ENCODE measurements at regions not wholly inside any gene's neighbourhood (a gene's known extent, or its start where the extent isn't known, plus 50 kb on each side); places are given as distances from the start of the nearest gene placed in this dataset.

DNA sequence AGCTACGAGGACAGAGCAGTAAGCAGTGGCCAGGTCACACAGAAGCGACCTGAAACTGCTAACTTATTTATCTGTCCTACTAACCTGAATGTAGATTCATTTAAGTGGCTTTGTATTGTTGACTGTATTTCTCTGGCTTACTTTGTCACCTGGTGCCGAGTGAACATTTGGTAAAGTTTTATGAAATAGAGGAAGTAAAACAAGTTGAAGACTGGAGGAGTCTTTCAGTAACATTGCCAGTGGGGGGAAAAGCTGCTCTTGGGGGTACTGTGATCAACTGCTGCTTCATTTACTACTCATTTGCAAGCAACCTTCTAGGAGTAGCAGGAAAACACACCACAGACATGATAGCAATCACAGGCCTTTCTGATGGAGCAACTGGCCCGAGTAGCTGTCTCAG lies 615.0 kb downstream of the FGF9 start:
- H3K9me3 Mint-ChIP-seq: peaks cover 16% of the 10 kb centered on the region
- TF ChIP-seq, protein P1, sequence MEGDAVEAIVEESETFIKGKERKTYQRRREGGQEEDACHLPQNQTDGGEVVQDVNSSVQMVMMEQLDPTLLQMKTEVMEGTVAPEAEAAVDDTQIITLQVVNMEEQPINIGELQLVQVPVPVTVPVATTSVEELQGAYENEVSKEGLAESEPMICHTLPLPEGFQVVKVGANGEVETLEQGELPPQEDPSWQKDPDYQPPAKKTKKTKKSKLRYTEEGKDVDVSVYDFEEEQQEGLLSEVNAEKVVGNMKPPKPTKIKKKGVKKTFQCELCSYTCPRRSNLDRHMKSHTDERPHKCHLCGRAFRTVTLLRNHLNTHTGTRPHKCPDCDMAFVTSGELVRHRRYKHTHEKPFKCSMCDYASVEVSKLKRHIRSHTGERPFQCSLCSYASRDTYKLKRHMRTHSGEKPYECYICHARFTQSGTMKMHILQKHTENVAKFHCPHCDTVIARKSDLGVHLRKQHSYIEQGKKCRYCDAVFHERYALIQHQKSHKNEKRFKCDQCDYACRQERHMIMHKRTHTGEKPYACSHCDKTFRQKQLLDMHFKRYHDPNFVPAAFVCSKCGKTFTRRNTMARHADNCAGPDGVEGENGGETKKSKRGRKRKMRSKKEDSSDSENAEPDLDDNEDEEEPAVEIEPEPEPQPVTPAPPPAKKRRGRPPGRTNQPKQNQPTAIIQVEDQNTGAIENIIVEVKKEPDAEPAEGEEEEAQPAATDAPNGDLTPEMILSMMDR (IDR thresholded peaks at IDR 0.05; ENCODE audit: unreplicated experiment in 3 of 3): no peak
- H3K27ac Mint-ChIP-seq: peak overlapping the region in 2 of 3 experiments; percentile 30 to 56
- H3K36me3 Mint-ChIP-seq (ENCODE audit: low read depth): no peaks in the 10 kb centered on the region
- H3K27me3 Mint-ChIP-seq (ENCODE audit: low read depth): no peaks in the 10 kb centered on the region
- no peak overlapping the region for H3K4me3 Mint-ChIP-seq
- H3K4me1 Mint-ChIP-seq: peaks cover 27% of the 10 kb centered on the region

DNA sequence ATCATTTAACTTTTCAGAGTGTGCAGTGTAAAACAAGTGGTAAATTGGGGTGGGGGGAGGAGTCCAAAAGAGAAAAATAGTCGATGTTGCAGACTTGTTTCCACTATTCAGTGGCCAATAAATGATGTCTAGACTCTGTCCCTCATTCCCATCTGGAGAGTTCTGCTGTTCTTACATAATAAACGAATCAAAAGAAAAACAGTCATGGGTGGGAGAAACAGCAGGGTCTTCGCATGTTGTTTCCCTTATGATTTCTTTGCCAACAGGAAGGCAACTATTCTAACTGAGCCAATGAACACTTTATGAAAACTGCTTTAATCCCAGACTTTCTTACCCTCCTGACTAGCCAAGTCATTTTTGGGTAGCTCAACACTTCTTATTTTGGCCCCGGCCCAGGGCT lies 615.5 kb downstream of the FGF9 start:
- H3K36me3 Mint-ChIP-seq (ENCODE audit: low read depth): no peaks in the 10 kb centered on the region
- H3K27me3 Mint-ChIP-seq (ENCODE audit: low read depth): no peaks in the 10 kb centered on the region
- peaks cover 16% of the 10 kb centered on the region for H3K9me3 Mint-ChIP-seq
- H3K27ac Mint-ChIP-seq: peak overlapping the region in 2 of 3 experiments; percentile 30 to 56
- H3K4me1 Mint-ChIP-seq: peaks cover 27% of the 10 kb centered on the region
- TF ChIP-seq, protein P1 (IDR thresholded peaks at IDR 0.05; ENCODE audit: unreplicated experiment in 3 of 3): no peak
- H3K4me3 Mint-ChIP-seq: no peak overlapping the region

DNA sequence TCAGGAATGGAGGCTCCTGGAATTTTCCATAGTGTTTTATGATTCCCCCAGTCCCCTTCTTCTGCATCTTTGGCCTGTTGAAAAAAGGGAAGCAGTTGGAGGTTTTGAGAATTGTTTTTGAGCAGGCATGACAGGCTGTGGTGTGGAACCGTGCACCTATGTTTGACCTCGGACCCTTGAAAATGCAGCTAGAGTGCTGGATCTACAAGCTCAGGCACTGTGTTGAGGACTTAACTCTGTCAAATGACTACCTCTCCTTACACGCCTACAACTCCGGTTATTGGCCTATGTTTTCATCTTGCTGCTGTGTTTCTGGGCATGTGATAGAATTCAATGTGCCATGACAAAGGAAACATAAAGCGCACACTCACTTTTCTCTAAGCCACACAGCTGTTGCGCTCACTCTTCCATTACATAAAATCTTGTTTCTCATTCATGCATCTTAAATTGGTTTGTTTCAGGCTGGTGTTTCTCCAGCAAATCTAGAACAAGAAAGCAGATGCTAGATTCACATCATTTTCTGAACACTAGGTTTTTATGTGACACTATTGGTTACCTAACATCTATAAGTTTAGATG lies 616.6 kb downstream of the FGF9 start:
- Mint-ChIP-seq H3K27me3 (ENCODE audit: low read depth) (no peaks in the 10 kb centered on the region), H3K36me3 (ENCODE audit: low read depth) (no peaks in the 10 kb centered on the region), H3K9me3 (peaks cover 16% of the 10 kb centered on the region), H3K27ac (peak overlapping the region in 2 of 3 experiments; percentile 56 to 87), H3K4me1 (peaks cover 27% of the 10 kb centered on the region), H3K4me3 (no peak overlapping the region)
- TF ChIP-seq, protein P1 (IDR thresholded peaks at IDR 0.05; ENCODE audit: unreplicated experiment in 3 of 3): no peak

DNA sequence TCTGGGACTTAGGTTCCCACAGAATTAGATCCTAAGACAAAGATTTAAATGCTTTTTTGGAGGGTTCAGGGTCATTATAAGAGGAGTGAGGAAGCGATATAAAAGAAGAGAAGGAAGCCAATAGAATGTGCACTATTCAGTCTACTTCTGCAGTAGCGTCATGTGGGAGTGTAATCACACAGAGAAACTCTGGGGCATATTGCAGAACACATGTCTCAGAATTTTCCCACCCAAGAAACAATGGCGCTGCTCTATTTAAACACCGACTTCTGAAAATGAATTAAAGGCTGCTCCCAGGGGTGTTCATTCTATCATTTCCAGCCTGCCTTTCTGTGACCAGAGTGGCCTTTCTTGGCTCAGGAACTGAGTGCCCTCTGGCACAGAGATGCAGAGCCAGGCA lies 617.6 kb downstream of the FGF9 start:
- TF ChIP-seq, protein P1 (IDR thresholded peaks at IDR 0.05; ENCODE audit: unreplicated experiment in 3 of 3): no peak
- Mint-ChIP-seq H3K4me1 (peaks cover 27% of the 10 kb centered on the region), H3K9me3 (peaks cover 16% of the 10 kb centered on the region), H3K27me3 (ENCODE audit: low read depth) (no peaks in the 10 kb centered on the region), H3K27ac (peak overlapping the region in 1 of 3 experiments; percentile 56), H3K4me3 (no peak overlapping the region), H3K36me3 (ENCODE audit: low read depth) (no peaks in the 10 kb centered on the region)

DNA sequence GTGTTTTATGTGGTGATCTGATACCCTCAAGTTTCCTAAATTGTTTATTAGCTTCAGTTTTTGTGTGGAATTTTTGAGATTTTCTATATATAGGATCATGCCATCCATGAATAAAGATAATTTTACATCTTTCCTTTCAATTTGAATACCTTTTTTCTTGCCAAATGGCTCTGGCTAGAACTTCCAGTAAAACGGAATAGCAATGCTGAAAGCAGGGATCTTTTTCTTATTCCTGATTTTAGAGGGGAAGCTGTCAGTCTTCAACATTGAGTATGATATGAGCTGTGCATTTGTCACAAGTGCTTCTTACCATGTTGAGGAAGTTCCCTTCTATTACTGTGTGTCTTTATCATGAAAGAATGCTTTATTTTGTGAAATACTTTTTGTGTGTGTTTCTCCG lies 618.8 kb downstream of the FGF9 start:
- TF ChIP-seq, protein P1 (IDR thresholded peaks at IDR 0.05; ENCODE audit: unreplicated experiment in 3 of 3): no peak
- peaks cover 27% of the 10 kb centered on the region for H3K4me1 Mint-ChIP-seq
- no peak overlapping the region for H3K27ac Mint-ChIP-seq
- peaks cover 16% of the 10 kb centered on the region for H3K9me3 Mint-ChIP-seq
- H3K27me3 Mint-ChIP-seq (ENCODE audit: low read depth): no peaks in the 10 kb centered on the region
- H3K36me3 Mint-ChIP-seq (ENCODE audit: low read depth): no peaks in the 10 kb centered on the region
- no peak overlapping the region for H3K4me3 Mint-ChIP-seq

DNA sequence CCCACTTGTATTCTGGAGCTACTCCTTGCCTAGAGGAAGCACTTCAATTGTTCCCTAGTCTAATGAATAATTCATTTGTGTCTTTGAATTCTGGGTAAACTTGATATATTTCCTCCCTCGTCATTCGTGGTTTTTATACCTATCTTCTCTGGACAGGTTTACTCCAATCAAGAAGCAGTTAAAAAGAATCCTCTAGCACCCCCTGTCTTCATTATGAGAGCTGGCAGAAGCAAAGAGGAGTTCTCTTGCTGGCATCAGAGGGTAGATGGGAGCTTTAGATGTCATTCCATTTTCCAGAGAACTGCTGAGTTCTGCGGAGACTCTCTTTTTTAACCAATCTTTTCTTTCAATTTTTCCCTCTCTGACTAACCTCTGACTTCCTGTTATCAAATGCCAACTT lies 627.7 kb downstream of the FGF9 start:
- no peaks in the 10 kb centered on the region for H3K4me1 Mint-ChIP-seq
- peaks cover 5% of the 10 kb centered on the region for H3K36me3 Mint-ChIP-seq (ENCODE audit: low read depth)
- no peaks in the 10 kb centered on the region for H3K27me3 Mint-ChIP-seq (ENCODE audit: low read depth)
- H3K27ac Mint-ChIP-seq: no peak overlapping the region
- TF ChIP-seq, protein P1 (IDR thresholded peaks at IDR 0.05; ENCODE audit: unreplicated experiment in 3 of 3): no peak
- H3K9me3 Mint-ChIP-seq: peaks cover 41% of the 10 kb centered on the region
- H3K4me3 Mint-ChIP-seq: no peak overlapping the region

All from nephron (organoid).